ENCODE measurements at regions not wholly inside any gene's neighbourhood (a gene's known extent, or its start where the extent isn't known, plus 50 kb on each side); places are given as distances from the start of the nearest gene placed in this dataset.

DNA sequence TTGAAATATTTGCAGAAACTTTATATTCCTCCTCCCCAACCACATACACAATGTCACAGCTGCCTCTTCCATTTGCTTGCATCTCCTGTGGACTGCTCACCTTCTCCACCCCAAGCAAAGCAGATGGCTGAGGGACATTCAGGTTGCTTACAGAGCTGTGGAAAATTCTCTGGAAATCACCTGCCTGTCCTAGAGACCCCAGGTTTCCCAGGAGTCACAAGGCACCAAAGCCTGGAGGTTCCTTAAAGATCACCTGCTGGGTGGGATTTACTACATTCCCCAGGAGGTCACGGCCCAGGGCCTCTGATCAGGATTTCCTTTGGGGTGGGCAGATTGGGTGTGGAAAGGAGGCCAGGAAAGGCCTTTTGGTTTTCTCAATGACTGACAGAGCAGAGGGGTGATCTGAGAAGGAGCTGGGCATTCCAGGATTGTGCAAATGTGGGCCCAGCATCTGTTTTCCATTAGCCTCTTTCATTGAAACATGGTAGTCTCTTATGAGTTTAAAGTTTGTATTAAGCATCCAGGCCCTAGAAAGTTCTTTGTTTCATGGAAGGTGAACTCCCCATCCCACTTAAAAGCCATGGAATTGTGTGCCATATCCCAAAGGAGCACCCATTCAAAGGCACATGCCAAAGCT is 410.7 kb upstream of the TNP1 start:
- no peak for DNase-seq (ENCODE audit: low spot score)

DNA sequence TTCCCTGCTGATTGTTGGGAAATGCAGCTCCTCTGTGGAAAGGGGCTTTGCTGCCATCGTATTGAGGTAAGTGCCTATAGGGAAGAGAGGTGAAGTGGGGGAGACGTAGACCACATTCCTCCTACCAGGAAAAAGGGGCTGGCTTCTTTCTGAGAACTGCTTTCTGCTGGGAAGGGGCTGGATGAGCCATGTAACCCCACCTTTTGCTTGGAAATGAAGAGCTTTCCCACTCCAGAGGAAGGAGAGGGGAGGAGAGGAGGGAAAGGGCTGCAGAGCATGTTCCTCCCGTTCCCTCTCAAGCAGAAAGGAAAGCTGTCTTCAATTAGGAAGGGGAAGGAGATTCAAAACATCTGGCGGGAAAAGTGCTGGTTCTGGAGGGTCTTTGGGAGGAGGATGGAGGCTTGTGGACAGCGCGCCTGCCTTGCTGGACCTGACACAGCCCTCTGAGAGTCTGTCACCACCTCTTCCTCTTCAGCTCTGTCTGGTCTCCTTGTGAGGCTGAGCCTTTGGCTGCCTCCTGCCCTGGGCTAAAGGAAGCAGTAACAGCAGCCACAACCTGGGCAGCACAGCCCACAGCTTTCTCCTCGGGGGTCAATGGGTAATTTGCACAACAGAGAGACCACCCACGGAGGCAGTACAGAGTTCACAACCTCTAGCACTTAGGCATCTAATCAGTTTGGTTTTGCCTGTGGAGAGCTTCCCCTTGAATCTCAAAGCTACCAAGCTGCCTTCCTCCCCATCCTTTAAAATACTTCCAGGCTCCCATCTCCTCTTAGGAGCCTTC is 410.0 kb upstream of the TNP1 start:
- DNase-seq (ENCODE audit: low spot score): no peak

DNA sequence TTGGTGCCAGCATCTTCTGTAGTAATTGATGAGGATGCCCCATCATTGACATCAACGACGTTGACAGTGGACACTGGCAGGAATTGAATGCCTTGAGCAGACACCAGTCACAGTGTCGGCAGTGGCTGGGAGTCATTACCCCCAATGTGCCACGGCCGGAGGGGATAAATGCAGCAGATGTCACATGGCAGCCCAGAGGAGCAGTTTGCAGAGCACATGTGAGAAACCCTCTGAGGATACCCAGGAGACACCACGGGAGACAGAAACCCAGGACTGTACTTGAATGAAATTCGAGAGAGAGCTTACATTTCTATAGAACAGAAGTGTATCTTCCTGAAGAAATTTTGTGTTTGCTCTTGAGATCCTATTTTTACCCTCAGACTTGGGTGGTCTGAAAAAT is 409.1 kb upstream of the TNP1 start:
- DNase-seq (ENCODE audit: low spot score): no peak

DNA sequence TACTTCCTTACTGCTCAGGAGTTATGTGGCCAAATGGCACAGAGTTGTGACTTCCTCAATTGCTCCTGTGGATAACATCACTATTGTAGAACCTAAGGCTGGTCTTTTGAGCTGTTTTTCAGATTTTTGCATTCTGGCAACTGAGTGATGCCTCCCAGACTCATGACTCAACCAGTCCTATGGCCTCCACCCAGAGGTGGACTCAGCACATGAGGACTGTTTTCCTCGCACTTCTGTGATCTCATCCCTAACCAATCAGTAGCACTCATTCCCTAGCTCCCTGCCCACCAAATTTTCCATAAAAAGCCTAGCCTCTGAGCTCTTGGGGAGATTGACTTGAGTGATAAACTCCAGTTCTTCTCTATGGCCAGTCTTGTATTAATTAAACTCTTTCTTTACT is 407.9 kb upstream of the TNP1 start:
- DNase-seq (ENCODE audit: low spot score): no peak

DNA sequence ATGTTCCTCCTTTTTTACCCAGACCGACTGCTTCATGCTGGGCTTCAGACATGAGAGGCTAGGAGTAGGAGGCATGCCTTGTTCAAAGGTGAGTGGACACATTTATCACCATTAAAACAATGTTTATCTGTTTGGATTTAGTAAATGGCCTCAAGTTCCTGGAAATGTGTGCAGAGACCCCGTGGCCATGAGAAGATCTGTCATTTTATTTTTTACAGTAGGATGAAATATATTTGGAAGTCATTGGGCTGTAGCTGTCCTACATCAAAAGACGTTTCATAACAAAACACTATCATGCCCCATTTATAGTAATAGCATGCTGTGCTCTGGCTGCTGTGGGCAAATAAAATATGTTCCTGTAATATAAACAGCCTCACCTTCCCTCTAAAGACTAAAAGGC is 403.9 kb upstream of the TNP1 start:
- DNase-seq (ENCODE audit: low spot score): no peak

DNA sequence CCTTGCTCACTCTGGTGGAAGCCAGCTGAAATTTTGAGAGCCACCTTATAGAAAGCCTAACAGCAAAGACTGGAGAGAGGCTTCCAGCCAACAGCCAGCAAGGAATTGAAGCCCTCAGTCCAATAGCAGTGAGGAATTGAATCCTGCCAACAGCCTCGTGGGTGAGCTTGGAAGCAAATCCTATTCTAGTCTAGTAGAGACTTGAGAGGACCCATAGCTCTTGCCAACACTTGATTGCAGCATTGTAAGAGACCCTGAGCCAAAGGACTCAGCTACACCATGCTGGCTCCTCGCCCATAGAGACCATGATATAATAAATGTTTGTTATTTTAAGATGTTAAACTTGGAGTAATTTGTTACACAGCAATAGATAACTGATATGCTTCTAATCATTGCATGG is 403.0 kb upstream of the TNP1 start:
- DNase-seq (ENCODE audit: low spot score): no peak

DNA sequence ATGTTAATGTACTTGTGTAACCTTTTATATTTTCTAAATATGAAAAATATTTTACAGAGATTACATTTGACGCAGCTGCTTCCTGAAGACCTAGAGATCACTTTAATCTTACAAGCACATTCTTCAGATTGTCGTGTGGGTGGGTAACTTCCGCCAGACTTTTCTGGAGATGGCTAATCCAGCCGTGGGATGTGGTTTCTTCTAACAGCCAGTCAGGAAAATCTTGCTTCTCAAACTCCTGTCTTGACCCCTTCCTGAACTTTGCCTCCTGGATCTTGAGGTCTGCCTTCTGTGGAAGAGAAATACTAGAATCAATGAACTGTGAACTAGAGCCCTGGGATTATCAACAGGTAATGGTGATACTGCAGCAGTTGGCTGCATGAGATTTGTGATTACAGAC is 401.6 kb upstream of the TNP1 start:
- DNase-seq (ENCODE audit: low spot score): no peak

DNA sequence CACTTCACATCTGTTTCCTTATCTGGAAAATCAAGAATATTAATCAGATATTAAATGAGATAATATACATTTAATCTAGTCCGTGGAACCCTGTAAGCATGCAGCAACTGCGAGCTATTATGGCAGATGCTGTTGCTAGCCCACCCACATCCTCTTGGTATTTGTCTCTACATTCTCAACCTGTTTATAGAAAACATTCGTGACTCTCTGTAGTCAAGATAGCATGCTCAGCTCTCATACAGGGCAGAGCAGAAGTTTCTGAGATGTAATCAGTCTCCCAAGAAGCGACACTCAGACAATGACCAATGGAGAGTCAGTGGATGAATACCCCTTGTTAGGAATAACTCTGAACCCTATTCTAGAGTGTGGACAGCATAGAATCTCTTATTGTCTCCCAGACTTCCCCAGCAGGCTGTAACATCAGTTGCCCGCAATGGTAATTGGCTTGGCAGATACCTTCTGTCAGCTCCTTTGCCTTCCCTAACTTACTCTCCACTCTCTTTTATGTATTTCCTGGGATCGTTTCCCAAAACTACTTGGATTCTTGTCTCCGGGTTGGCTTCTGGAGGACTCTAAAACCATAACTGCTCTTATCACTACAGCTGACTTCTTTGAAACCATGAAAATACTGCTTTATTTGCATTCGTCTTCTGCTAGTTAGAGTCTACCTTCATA is 400.7 kb upstream of the TNP1 start:
- no peak for DNase-seq (ENCODE audit: low spot score)

DNA sequence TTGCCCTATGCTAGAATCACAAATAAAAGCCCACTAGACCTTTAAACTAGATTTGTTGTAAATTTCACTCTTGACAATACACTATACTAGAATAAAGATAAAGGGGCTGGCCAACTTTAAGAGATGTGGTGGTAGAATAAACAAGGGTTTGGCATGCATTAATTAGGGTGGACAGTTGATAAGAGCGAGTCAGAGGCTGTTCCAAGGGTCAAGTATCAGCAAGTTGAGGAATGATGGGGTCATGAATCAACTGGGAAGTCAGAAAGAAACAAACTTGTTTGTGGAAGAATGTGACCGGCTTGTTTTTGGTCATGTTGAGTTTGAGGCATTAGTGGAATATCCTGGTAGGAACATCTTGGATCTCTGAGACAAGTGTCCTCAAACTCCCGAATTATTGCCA is 398.3 kb upstream of the TNP1 start:
- no peak for DNase-seq (ENCODE audit: low spot score)

DNA sequence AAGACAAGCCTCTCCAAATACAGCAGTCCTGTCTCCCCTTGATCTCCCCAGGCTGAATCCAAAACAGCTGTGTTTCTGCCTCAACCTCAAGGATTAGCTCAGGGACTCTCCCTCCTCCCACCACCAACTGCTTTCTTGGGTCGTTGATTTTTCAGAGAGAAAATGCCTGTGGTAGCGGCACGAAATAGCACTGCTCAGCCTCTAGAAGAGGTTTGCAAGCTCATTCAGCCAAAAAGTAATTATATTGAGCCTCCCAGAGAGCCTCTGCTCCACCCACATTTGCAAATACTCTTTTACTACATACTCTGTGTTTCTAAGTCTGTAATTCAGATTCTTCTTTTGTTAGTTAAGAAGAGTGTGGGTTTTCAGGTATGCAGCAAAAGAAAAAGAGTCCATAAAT is 396.4 kb upstream of the TNP1 start:
- no peak for DNase-seq (ENCODE audit: low spot score)

DNA sequence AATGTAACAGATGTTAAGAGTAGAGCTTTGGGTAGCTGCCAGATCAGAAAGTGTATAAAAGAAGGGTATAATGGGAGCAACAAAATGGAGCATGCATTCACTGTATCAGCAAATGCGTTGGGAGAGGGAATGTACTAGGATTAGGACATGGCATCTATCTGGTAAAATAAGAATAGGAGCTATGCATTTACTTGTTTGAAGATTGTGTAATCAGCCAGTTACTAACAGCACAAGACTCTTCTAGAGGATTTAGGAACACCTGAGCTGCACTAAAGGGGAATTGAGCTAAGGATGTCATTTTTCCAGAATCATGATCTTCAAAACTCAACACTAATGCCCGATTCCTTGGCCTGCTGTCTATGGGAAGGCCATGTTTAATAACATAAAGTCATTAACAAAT is 394.2 kb upstream of the TNP1 start:
- DNase-seq (ENCODE audit: low spot score): no peak

DNA sequence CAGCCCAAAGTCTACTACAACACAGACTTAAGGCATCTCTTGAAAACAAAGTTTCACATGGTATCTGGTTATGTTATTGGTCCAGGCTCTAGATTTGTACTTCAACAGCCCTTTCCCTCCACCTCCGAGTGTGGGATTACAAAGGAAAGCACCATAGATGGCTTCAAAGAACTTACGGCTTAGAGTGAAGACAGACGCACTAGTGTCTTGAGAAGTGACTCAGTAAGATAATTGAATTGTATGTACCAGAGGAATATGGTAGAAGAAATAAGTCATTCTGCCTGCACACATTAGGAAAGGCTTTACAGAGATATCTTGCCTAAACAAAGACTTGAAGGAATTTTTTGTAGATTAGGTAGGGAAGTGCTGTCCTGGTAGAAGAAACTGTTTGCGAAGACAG is 392.3 kb upstream of the TNP1 start:
- no peak for DNase-seq (ENCODE audit: low spot score)

DNA sequence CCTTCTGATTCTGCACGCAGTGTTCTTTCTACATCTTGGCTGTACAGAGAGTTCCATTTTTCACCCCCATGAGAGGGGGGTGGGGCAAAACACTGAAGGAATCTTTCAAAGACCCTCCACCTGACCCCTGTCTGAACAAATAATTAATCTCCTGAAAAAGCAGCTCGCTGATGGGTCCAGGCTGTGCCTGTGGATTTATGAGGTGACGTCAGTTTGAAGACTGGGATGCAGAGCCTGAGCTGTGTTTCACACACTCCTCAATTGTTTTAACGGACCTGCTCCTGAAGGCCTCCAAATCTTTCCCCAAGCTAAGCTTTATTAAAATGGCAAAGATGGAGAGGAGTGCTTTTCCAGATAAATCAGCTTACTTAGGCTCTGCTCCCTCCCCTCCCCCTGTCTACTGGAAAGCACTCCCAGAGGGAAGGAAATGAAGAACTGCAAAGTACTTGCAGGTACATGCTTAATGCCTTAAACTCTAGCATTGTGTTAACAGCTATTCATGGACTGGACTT is 390.2 kb upstream of the TNP1 start:
- no peak for DNase-seq (ENCODE audit: low spot score)

DNA sequence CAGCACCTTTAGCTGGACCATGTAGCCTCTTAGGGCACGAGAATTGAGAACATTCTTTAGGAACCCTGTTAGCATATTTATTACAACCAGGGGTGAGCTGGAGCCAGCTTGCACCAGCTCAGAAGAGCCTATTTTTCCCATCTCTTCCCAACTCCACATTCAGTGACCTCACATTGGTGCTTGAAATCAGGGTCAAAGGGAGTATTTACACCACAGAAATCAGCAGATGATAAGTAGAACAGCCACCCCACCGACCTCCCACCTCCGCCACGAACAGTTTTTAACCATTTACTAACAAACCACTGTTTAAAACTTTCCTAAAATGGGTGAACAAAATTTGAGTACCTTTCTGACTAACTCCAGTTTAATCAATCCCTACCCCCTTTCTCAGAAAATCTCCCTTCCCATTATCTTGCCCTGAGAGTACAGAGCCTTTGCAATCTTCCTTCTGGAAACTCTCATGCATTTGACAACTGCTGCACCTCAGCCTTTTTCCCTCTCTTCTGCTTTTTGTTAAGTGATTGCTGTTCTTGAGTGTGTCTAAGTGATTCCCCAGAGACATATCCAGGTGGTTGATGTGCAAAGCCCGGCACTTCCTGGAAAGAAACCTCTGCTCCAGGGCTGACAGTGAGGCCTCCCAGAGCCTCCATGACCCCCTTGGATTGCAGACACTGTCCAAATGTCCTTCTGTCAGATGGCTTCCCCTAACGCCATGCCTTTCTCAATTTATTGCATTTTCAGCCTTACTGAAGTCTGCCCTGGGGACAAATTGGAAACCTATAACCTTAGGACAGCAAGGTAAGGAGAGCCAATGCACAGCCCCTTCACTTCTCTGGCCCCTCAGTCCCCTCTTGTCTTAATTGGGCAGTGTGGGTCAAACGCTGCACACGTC is 389.5 kb upstream of the TNP1 start:
- DNase-seq (ENCODE audit: low spot score): no peak

DNA sequence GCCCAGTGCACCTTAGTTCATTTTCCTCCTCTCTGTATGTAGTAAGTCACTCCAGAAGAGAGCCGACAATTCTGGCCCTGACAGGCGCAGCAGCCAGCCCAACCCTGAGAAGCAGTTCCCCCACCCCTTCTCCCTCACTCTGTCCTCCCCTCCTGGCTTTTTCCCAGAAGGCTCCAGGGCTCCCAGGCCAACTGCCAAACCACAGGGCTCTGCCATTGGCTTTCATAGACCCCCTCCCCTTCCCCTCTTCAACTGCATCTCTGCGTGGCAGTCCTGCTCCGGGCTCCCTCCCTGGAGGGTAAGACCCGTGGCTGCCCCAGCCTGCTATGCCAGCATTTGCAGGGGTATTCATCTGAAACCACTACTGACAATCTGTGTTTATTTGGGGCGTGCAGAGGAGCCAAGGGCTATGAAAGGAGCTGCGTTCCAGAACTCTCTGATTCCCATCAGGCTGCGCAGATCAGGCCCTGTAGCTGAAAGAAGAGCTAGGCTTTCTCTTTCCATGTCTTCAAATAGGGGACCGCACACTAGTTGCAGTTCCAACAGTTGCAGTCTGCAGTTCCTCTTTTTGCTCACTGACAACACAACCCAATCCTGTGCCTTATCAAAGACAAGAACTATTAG is 388.6 kb upstream of the TNP1 start:
- DNase-seq (ENCODE audit: low spot score): peak; percentile 29

DNA sequence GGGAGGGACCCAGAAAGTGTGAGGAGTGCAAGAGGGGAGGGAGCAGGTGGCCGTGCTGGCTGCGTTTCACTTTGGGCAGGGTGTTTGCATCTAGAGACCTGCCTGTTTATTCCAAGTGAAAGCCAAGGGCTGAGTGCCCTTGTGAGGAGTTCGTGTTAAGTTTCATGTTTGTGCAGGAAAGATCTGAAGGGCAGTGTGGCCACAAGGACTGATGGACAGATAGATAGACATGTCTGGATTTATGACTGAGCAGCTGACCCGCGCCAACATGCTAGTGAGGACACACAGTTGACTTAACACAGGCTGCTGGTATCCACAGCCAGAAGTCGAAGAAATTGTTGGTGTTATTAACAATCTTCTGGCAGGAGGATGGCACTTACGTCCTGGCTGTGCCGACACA is 387.6 kb upstream of the TNP1 start:
- no peak for DNase-seq (ENCODE audit: low spot score)

DNA sequence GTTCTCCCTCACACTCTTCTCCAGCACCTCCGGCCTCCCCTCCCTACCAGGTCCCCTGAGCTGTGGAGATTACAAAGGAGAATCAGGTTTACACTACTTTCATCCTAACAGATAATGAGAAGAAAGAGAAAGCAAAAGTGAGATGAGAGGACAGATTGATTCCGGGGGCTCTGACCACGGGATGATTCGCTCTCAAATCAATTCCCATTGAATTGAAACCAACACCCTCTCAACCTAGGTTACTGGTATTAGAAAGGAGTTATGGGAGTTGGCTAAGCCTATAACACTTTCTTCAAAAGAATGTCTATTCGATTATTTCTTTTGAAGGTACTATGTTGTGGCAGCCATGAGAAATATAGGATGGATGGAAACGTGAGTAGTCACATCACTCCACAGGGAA is 386.2 kb upstream of the TNP1 start:
- no peak for DNase-seq (ENCODE audit: low spot score)

DNA sequence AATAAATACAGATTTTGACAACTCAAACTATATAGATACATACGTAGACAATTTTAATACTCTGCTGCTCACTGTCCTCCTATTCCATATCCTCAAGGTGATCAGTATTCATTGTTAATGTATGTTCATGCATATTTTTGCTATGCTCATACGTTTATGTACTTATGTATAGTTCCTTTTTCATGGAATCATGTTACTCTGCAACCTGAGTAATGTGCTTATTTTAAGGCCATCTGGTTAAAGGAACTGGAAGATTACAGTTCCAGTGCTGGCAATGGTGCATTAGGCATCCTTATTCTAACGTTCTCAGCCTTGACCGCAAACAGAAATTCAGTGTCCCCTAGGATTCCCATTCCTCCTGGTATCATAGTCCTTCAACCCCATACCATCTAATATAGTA is 385.0 kb upstream of the TNP1 start:
- no peak for DNase-seq (ENCODE audit: low spot score)

DNA sequence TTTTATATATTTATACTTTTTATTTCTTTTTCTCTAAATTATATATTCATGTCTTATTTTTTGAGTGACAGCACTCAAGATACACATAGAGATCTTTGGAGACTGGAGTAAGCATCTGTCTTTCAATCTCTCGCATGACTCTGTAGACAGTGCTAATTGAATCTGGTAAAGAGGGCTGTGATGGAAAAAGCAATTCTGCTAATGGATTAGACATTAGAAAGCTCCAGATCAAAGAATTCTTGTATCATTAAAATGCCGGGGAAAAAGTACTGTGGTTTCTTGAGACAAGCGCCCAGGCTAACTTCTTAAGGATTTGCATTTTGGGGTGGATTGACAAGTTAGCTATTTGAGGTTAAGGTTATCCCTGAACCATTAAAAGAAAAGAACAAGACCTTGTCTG is 383.1 kb upstream of the TNP1 start:
- no peak for DNase-seq (ENCODE audit: low spot score)

DNA sequence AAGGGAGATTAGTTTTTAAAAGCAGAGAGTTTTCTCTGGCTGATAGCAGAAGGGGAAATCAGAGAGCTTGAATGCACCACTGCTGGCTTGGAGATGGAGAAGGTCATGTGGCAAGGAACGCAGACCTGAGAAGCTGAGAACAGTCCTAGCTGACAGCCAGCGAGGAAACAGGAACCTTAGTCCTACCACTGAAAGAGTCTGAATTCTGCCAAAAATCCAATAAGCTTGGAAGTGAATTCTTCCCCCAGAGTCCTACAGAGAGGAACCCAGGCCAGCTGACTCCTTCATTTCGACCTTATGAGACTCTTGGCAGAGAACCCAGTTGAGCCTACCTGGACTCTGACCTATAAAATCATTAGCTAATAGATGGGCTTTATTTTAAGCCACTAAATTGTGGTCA is 371.9 kb upstream of the TNP1 start:
- DNase-seq (ENCODE audit: low spot score): no peak

DNA sequence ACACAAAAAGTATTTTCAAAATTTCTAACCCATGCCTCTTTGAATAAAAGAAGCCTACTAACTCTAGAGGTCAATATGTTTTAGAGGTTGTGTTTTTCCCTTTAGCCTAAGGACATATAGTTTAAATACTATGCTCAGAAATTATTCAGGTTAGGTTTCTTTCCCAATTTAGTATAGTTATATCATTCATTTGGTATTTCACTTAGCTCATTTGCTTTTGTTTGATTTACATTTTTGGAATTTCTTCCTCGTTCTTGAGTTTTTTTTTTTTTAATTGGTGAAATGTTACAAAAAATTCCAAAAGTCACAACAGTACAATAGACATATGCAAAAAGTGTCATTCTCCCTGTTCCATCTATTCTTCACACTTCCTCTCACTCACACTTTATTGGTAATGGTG is 371.3 kb upstream of the TNP1 start:
- DNase-seq (ENCODE audit: low spot score): peak; percentile 9

DNA sequence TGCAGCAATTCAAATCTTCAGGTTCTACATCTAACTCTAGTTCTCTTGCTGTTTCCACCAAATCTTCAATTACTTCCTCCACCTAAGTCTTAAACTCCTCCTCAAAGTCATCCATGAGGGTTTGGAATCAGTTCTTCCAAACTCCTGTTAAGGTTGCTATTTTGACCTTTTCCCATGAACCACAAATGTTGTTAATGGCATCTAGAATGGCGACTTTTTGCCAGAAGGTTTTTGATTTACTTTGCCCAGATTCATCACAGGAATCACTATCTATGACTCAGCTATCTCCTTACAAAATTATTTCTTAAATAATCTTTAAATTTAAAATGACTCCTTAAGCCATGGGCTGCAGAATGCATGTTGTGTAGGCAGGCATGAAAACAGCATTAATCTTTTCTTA is 368.9 kb upstream of the TNP1 start:
- no peak for DNase-seq (ENCODE audit: low spot score)

Data from AG08396 (cell line).